ENCODE measurements at regions not wholly inside any gene's neighbourhood (a gene's known extent, or its start where the extent isn't known, plus 50 kb on each side); places are given as distances from the start of the nearest gene placed in this dataset.

DNA sequence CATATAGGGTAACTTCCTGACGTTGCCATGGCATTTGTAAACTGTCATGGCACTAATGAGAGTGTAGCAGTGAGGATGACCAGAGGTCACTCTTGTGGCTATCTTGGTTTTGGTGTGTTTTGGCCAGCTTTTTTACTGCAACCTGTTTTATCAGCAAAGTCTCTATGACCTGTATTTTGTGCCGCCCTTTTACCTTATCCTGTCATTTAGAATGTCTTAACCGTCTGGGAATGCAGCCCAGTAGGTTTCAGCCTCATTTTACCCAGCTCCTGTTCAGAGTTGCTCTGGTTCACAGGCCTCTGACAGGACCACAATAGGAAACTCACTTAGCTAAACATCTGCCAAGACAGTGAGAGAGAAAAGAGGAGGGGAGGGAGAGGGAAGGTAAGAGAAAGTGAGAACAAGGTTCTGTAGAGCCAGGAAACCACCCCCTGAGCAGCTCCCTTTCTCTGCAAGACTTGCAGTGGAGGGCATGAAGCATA is 64.8 kb upstream of the PLEKHG3 start:
- dilution Hi-C loops (cut with MboI; ENCODE audit: extremely low pct_ligation_motif_present, low sequenced_read_pairs): no loop called here
- Histone ChIP-seq H3K9me3 (ENCODE audit: control insufficient read depth, low read depth, low read length) (no peaks in the 10 kb centered on the region), H3K9ac (ENCODE audit: control insufficient read depth, extremely low read depth, insufficient read depth, low read length) (no peak overlapping the region), H3K79me2 (ENCODE audit: control insufficient read depth, insufficient read depth, low read length) (no peaks in the 10 kb centered on the region), H3K36me3 (ENCODE audit: control insufficient read depth in 2 of 2, extremely low read depth in 1 of 2, insufficient read depth in 2 of 2, low read length in 2 of 2) (no peaks in the 10 kb centered on the region), H3K4me1 (ENCODE audit: control insufficient read depth, extremely low read depth, insufficient read depth, low read length) (peaks cover 22% of the 10 kb centered on the region), H3K4me2 (ENCODE audit: control insufficient read depth, extremely low read depth, insufficient read depth, low read depth, low read length) (no peak overlapping the region), H3K4me3 (ENCODE audit: control insufficient read depth in 2 of 3, extremely low read depth in 1 of 3, insufficient read depth in 2 of 3, low read depth in 1 of 3, low read length in 3 of 3) (no peak overlapping the region), H3K9me1 (ENCODE audit: control insufficient read depth, extremely low read depth, insufficient read depth, low read length) (no peaks in the 10 kb centered on the region), H3K27ac (ENCODE audit: control insufficient read depth, insufficient read depth, low read length) (no peak overlapping the region), H3K27me3 (ENCODE audit: control insufficient read depth, extremely low read depth, insufficient read depth, low read length) (no peaks in the 10 kb centered on the region), H2AFZ (ENCODE audit: control insufficient read depth, low read length) (no peak overlapping the region), H4K20me1 (ENCODE audit: control insufficient read depth, extremely low read depth, insufficient read depth, low read length) (no peaks in the 10 kb centered on the region)
- FAIRE-seq: no peak
- TF ChIP-seq, protein P1, sequence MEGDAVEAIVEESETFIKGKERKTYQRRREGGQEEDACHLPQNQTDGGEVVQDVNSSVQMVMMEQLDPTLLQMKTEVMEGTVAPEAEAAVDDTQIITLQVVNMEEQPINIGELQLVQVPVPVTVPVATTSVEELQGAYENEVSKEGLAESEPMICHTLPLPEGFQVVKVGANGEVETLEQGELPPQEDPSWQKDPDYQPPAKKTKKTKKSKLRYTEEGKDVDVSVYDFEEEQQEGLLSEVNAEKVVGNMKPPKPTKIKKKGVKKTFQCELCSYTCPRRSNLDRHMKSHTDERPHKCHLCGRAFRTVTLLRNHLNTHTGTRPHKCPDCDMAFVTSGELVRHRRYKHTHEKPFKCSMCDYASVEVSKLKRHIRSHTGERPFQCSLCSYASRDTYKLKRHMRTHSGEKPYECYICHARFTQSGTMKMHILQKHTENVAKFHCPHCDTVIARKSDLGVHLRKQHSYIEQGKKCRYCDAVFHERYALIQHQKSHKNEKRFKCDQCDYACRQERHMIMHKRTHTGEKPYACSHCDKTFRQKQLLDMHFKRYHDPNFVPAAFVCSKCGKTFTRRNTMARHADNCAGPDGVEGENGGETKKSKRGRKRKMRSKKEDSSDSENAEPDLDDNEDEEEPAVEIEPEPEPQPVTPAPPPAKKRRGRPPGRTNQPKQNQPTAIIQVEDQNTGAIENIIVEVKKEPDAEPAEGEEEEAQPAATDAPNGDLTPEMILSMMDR (optimal IDR thresholded peaks at IDR 0.05 in 1 of 3, IDR thresholded peaks at IDR 0.05 in 1 of 3, conservative IDR thresholded peaks at IDR 0.05 in 1 of 3; ENCODE audit: extremely low read depth in 1 of 3, insufficient read depth in 2 of 3, low read length in 3 of 3): no peak
- no peak for TF ChIP-seq EZH2 (IDR thresholded peaks at IDR 0.05; ENCODE audit: low read length)
- no peak for DNase-seq (ENCODE audit: low read depth, low spot score)

DNA sequence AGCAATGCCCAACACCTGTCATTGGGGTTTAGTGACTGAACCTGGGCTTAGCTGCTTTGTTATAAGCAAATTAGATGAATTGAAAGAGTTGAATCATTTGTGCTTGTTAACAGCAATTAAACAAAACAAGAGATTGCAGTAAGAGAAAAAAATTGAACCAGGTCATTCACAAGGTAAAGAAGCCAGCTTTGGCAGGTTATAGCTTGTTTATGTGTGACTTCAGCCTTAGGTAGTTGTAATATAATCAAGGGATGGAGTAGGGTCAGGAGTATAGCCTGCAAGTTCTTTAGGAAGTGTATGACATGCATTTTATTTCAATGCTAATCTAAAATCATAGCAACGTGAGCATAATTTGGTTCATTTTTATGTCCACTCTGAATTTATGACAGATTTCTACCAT is 63.4 kb upstream of the PLEKHG3 start:
- Histone ChIP-seq H3K9ac (ENCODE audit: control insufficient read depth, extremely low read depth, insufficient read depth, low read length) (no peak overlapping the region), H3K79me2 (ENCODE audit: control insufficient read depth, insufficient read depth, low read length) (no peaks in the 10 kb centered on the region), H3K9me1 (ENCODE audit: control insufficient read depth, extremely low read depth, insufficient read depth, low read length) (no peaks in the 10 kb centered on the region), H3K4me1 (ENCODE audit: control insufficient read depth, extremely low read depth, insufficient read depth, low read length) (peaks cover 22% of the 10 kb centered on the region), H3K4me2 (ENCODE audit: control insufficient read depth, extremely low read depth, insufficient read depth, low read depth, low read length) (no peak overlapping the region), H3K4me3 (ENCODE audit: control insufficient read depth in 2 of 3, extremely low read depth in 1 of 3, insufficient read depth in 2 of 3, low read depth in 1 of 3, low read length in 3 of 3) (no peak overlapping the region), H3K27me3 (ENCODE audit: control insufficient read depth, extremely low read depth, insufficient read depth, low read length) (no peaks in the 10 kb centered on the region), H3K36me3 (ENCODE audit: control insufficient read depth in 2 of 2, extremely low read depth in 1 of 2, insufficient read depth in 2 of 2, low read length in 2 of 2) (no peaks in the 10 kb centered on the region), H3K9me3 (ENCODE audit: control insufficient read depth, low read depth, low read length) (no peaks in the 10 kb centered on the region), H4K20me1 (ENCODE audit: control insufficient read depth, extremely low read depth, insufficient read depth, low read length) (no peaks in the 10 kb centered on the region), H2AFZ (ENCODE audit: control insufficient read depth, low read length) (no peak overlapping the region), H3K27ac (ENCODE audit: control insufficient read depth, insufficient read depth, low read length) (no peak overlapping the region)
- no peak for DNase-seq (ENCODE audit: low read depth, low spot score)
- FAIRE-seq: no peak
- dilution Hi-C loops (cut with MboI; ENCODE audit: extremely low pct_ligation_motif_present, low sequenced_read_pairs): no loop called here
- no peak for TF ChIP-seq EZH2 (IDR thresholded peaks at IDR 0.05; ENCODE audit: low read length)
- TF ChIP-seq, protein P1 (optimal IDR thresholded peaks at IDR 0.05 in 1 of 3, IDR thresholded peaks at IDR 0.05 in 1 of 3, conservative IDR thresholded peaks at IDR 0.05 in 1 of 3; ENCODE audit: extremely low read depth in 1 of 3, insufficient read depth in 2 of 3, low read length in 3 of 3): no peak
